HL-60 (cell line): ENCODE measurements at regions not wholly inside any gene's neighbourhood (a gene's known extent, or its start where the extent isn't known, plus 50 kb on each side); places are given as distances from the start of the nearest gene placed in this dataset.

Source experiments
- POLR2AphosphoS5 ChIP-seq: IDR thresholded peaks from 2 replicates; pipeline ENCODE4 v1.6.1; 2012; ENCODE audit warnings: low read depth
- TF ChIP-seq, protein P1 (sequence below): IDR thresholded peaks from one replicate; pipeline ENCODE4 v1.5.1; 2011; ENCODE audit warnings: low read length, control low read depth, inconsistent platforms; ENCODE audit not compliant: insufficient read depth
- TF ChIP-seq, protein P2 (sequence below): IDR thresholded peaks from 2 replicates; pipeline ENCODE4 v1.6.1; 2012; ENCODE audit warnings: low read depth; ENCODE audit not compliant: insufficient replicate concordance

DNA sequence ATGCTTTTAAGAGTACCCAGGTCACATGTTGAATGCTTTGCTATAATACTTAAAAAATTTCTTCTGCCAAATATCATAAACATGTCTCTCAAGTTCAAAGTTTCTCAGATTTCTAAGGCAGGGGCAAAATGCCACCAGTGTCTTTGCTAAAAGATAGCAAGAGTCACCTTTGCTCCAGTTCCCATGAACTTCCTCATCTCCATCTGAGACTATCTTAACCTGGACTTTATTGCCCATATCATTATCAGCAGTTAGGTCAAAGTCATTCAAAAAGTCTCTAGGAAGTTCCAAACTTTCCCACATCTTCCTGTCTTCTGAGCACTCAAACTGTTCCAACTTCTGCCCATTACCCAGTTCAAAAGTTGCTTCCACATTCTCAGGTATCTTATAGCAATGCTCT, 307.6 kb upstream of the TNC start:
- TF ChIP-seq, protein P1, sequence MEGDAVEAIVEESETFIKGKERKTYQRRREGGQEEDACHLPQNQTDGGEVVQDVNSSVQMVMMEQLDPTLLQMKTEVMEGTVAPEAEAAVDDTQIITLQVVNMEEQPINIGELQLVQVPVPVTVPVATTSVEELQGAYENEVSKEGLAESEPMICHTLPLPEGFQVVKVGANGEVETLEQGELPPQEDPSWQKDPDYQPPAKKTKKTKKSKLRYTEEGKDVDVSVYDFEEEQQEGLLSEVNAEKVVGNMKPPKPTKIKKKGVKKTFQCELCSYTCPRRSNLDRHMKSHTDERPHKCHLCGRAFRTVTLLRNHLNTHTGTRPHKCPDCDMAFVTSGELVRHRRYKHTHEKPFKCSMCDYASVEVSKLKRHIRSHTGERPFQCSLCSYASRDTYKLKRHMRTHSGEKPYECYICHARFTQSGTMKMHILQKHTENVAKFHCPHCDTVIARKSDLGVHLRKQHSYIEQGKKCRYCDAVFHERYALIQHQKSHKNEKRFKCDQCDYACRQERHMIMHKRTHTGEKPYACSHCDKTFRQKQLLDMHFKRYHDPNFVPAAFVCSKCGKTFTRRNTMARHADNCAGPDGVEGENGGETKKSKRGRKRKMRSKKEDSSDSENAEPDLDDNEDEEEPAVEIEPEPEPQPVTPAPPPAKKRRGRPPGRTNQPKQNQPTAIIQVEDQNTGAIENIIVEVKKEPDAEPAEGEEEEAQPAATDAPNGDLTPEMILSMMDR, result no peak
- TF ChIP-seq, protein P2, sequence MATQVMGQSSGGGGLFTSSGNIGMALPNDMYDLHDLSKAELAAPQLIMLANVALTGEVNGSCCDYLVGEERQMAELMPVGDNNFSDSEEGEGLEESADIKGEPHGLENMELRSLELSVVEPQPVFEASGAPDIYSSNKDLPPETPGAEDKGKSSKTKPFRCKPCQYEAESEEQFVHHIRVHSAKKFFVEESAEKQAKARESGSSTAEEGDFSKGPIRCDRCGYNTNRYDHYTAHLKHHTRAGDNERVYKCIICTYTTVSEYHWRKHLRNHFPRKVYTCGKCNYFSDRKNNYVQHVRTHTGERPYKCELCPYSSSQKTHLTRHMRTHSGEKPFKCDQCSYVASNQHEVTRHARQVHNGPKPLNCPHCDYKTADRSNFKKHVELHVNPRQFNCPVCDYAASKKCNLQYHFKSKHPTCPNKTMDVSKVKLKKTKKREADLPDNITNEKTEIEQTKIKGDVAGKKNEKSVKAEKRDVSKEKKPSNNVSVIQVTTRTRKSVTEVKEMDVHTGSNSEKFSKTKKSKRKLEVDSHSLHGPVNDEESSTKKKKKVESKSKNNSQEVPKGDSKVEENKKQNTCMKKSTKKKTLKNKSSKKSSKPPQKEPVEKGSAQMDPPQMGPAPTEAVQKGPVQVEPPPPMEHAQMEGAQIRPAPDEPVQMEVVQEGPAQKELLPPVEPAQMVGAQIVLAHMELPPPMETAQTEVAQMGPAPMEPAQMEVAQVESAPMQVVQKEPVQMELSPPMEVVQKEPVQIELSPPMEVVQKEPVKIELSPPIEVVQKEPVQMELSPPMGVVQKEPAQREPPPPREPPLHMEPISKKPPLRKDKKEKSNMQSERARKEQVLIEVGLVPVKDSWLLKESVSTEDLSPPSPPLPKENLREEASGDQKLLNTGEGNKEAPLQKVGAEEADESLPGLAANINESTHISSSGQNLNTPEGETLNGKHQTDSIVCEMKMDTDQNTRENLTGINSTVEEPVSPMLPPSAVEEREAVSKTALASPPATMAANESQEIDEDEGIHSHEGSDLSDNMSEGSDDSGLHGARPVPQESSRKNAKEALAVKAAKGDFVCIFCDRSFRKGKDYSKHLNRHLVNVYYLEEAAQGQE, result no peak
- no peak for TF ChIP-seq POLR2AphosphoS5
